HEK293 (cell line): ENCODE measurements at regions not wholly inside any gene's neighbourhood (a gene's known extent, or its start where the extent isn't known, plus 50 kb on each side); places are given as distances from the start of the nearest gene placed in this dataset.

Experiments
- CTCF ChIA-PET: fragments of 350-600 bp; formaldehyde crosslinking; extraction: SDS; loops from one replicate; lab custom pipeline; 2021; ENCODE audit warnings: antibody characterized with exemption; lab: Yijun Ruan, JAX
- POLR2A ChIA-PET: fragments of 300-600 bp; formaldehyde crosslinking; extraction: SDS; loops from one replicate; lab custom pipeline; 2020; ENCODE audit warnings: antibody characterized with exemption, inconsistent platforms; lab: Yijun Ruan, JAX
- H3K27ac ChIP-seq: fragments of 200-500 bp; sonication (Bioruptor generic); 2 replicates; pipeline ENCODE4 v1.5.1; 2014; ENCODE audit warnings: low read depth, low read length, control low read depth, inconsistent platforms; ENCODE audit errors: extremely low read depth
- H3K36me3 ChIP-seq, 2 experiments: fragments of 200-500 bp in 1 of 2; sonication (Bioruptor generic) in 1 of 2; 1 replicate in 1 of 2; 2 replicates in 1 of 2; pipeline ENCODE4 v1.5.1; 2014 to 2017; ENCODE audit warnings: inconsistent platforms in 2 of 2, low read length in 2 of 2; ENCODE audit not compliant: control insufficient read depth in 2 of 2, insufficient read depth in 1 of 2
- H3K4me1 ChIP-seq: fragments of 200-500 bp; sonication (Bioruptor generic); 2 replicates; pipeline ENCODE4 v1.5.1; 2014; ENCODE audit warnings: mild to moderate bottlenecking, low read length, inconsistent platforms; ENCODE audit not compliant: control insufficient read depth, insufficient read depth
- H3K4me3 ChIP-seq: 2 replicates; pipeline ENCODE4 v1.5.1; 2011; ENCODE audit warnings: low read depth, mild to moderate bottlenecking, control low read depth, low read length, moderate library complexity
- H3K9me3 ChIP-seq: fragments of 200-500 bp; sonication (Bioruptor generic); 2 replicates; pipeline ENCODE4 v1.5.1; 2014; ENCODE audit warnings: low read depth, low read length, inconsistent platforms; ENCODE audit not compliant: control insufficient read depth, insufficient read depth
- GFI1B ChIP-seq: fragments of 450-650 bp; formaldehyde crosslinking; IDR thresholded peaks from 2 replicates; pipeline ENCODE4 v1.5.1; 2016; ENCODE audit warnings: missing biosample characterization, missing genetic modification characterization
- HOXD13 ChIP-seq: sonication (generic); formaldehyde crosslinking; IDR thresholded peaks from 2 replicates; pipeline ENCODE4 v1.8.0; 2022; ENCODE audit warnings: missing genetic modification reagents, borderline replicate concordance
- KLF10 ChIP-seq: fragments of 450-650 bp; IDR thresholded peaks from 2 replicates; pipeline ENCODE4 v1.5.1; 2018; ENCODE audit warnings: missing biosample characterization, mild to moderate bottlenecking, missing genetic modification characterization
- KLF7 ChIP-seq: fragments of 450-650 bp; formaldehyde crosslinking; IDR thresholded peaks from 2 replicates; pipeline ENCODE4 v1.5.1; 2016; ENCODE audit warnings: missing biosample characterization, missing genetic modification characterization, borderline replicate concordance
- SETDB1 ChIP-seq: IDR thresholded peaks from one replicate; pipeline ENCODE4 v1.6.1; 2017; ENCODE audit warnings: mild to moderate bottlenecking, low read length, moderate library complexity, mixed read lengths; ENCODE audit not compliant: insufficient read length
- TRIM28 ChIP-seq: IDR thresholded peaks from 2 replicates; pipeline ENCODE4 v1.6.1; 2011; ENCODE audit warnings: low read length, control low read depth, borderline replicate concordance
- YY2 ChIP-seq: fragments of 450-650 bp; formaldehyde crosslinking; IDR thresholded peaks from 2 replicates; pipeline ENCODE4 v1.5.1; 2016; ENCODE audit warnings: missing biosample characterization, missing genetic modification characterization
- ZBTB1 ChIP-seq: fragments of 450-650 bp; formaldehyde crosslinking; IDR thresholded peaks from 2 replicates; pipeline ENCODE4 v1.5.1; 2016; ENCODE audit warnings: missing biosample characterization, missing genetic modification characterization
- ZFP3 ChIP-seq: fragments of 450-650 bp; formaldehyde crosslinking; IDR thresholded peaks from 2 replicates; pipeline ENCODE4 v1.5.1; 2016; ENCODE audit warnings: low read depth, missing biosample characterization, missing genetic modification characterization
- ZNF155 ChIP-seq: fragments of 450-650 bp; formaldehyde crosslinking; IDR thresholded peaks from 2 replicates; pipeline ENCODE4 v1.5.1; 2016; ENCODE audit warnings: missing biosample characterization, missing genetic modification characterization
- ZNF223 ChIP-seq: fragments of 450-650 bp; formaldehyde crosslinking; IDR thresholded peaks from 2 replicates; pipeline ENCODE4 v1.5.1; 2016; ENCODE audit warnings: missing biosample characterization, missing genetic modification characterization
- ZNF23 ChIP-seq: fragments of 450-650 bp; formaldehyde crosslinking; IDR thresholded peaks from 2 replicates; pipeline ENCODE4 v1.5.1; 2016; ENCODE audit warnings: missing biosample characterization, missing genetic modification characterization, borderline replicate concordance
- ZNF239 ChIP-seq: fragments of 450-650 bp; formaldehyde crosslinking; IDR thresholded peaks from 2 replicates; pipeline ENCODE4 v1.5.1; 2016; ENCODE audit warnings: missing biosample characterization, missing genetic modification characterization
- ZNF292 ChIP-seq: fragments of 450-650 bp; formaldehyde crosslinking; IDR thresholded peaks from 2 replicates; pipeline ENCODE4 v1.5.1; 2016; ENCODE audit warnings: low read depth, missing biosample characterization, missing genetic modification characterization, borderline replicate concordance
- ZNF335 ChIP-seq: fragments of 450-650 bp; formaldehyde crosslinking; conservative IDR thresholded peaks from 2 replicates; pipeline ENCODE4 v1.5.1; 2016; ENCODE audit warnings: missing biosample characterization, missing genetic modification characterization
- ZNF354C ChIP-seq: fragments of 450-650 bp; formaldehyde crosslinking; IDR thresholded peaks from 2 replicates; pipeline ENCODE4 v1.5.1; 2016; ENCODE audit warnings: missing biosample characterization, missing genetic modification characterization, low read depth, borderline replicate concordance
- ZNF510 ChIP-seq: fragments of 450-650 bp; formaldehyde crosslinking; IDR thresholded peaks from 2 replicates; pipeline ENCODE4 v1.5.1; 2018; ENCODE audit warnings: mild to moderate bottlenecking, missing genetic modification characterization, missing biosample characterization; ENCODE audit not compliant: insufficient replicate concordance
- ZNF544 ChIP-seq: fragments of 450-650 bp; formaldehyde crosslinking; IDR thresholded peaks from 2 replicates; pipeline ENCODE4 v1.5.0; 2017; ENCODE audit warnings: missing biosample characterization, missing genetic modification characterization
- ZNF596 ChIP-seq: fragments of 450-650 bp; IDR thresholded peaks from 2 replicates; pipeline ENCODE4 v1.5.0; 2018; ENCODE audit warnings: missing biosample characterization, mild to moderate bottlenecking, missing genetic modification characterization, moderate library complexity
- ZNF629 ChIP-seq: fragments of 450-650 bp; formaldehyde crosslinking; IDR thresholded peaks from 2 replicates; pipeline ENCODE4 v1.5.1; 2017; ENCODE audit warnings: missing biosample characterization, missing genetic modification characterization
- ZNF660 ChIP-seq: fragments of 450-650 bp; IDR thresholded peaks from 2 replicates; pipeline ENCODE4 v1.5.1; 2018; ENCODE audit warnings: missing biosample characterization, mild to moderate bottlenecking, missing genetic modification characterization
- ZNF747 ChIP-seq: fragments of 450-650 bp; formaldehyde crosslinking; IDR thresholded peaks from 2 replicates; pipeline ENCODE4 v1.5.1; 2016; ENCODE audit warnings: missing biosample characterization, missing genetic modification characterization
- ZNF843 ChIP-seq: fragments of 450-650 bp; formaldehyde crosslinking; IDR thresholded peaks from 2 replicates; pipeline ENCODE4 v1.5.1; 2016; ENCODE audit warnings: missing biosample characterization, missing genetic modification characterization
- ZXDB ChIP-seq: fragments of 450-650 bp; formaldehyde crosslinking; IDR thresholded peaks from 2 replicates; pipeline ENCODE4 v1.5.1; 2016; ENCODE audit warnings: missing biosample characterization, missing genetic modification characterization
- TF ChIP-seq, protein P1 (sequence below): fragments of 450-650 bp; formaldehyde crosslinking; conservative IDR thresholded peaks from 2 replicates; pipeline ENCODE4 v1.5.1; 2016; ENCODE audit warnings: low read depth, missing biosample characterization, missing genetic modification characterization

DNA sequence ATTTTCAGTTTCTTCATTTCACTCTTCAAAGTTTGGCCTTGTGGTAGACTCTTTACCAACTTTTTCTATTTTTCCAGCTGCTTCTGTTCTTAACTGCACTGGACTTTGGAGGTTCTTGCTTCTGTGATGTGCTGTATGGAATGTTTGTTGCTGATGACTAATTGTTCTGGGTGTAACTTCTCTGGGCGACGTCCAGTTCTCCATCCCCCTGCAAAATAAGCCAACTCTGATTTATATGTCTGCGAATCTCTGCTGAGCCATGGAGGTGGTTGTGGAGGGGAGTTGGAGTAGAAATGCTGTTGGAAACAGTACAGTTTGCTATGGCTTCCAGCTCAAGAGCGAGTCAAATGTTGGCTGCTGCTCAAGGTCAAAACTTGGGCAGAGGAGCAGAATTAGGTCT lies 113.9 kb upstream of the DYRK2 start:
- H3K4me1 ChIP-seq: no peaks in the 10 kb centered on the region
- no peaks in the 10 kb centered on the region for H3K36me3 ChIP-seq
- TF ChIP-seq SETDB1: no peak
- no peak for TF ChIP-seq TRIM28
- TF ChIP-seq HOXD13 (CRISPR knock-in tag): no peak
- no peak for TF ChIP-seq ZNF239 (tag by site-specific recombination)
- TF ChIP-seq ZNF23 (tag by site-specific recombination): no peak
- no peak for TF ChIP-seq ZNF354C (tag by site-specific recombination)
- no peak for TF ChIP-seq ZNF660
- TF ChIP-seq ZNF335: no peak
- no peak for TF ChIP-seq ZNF747 (tag by site-specific recombination)
- TF ChIP-seq, protein P1, sequence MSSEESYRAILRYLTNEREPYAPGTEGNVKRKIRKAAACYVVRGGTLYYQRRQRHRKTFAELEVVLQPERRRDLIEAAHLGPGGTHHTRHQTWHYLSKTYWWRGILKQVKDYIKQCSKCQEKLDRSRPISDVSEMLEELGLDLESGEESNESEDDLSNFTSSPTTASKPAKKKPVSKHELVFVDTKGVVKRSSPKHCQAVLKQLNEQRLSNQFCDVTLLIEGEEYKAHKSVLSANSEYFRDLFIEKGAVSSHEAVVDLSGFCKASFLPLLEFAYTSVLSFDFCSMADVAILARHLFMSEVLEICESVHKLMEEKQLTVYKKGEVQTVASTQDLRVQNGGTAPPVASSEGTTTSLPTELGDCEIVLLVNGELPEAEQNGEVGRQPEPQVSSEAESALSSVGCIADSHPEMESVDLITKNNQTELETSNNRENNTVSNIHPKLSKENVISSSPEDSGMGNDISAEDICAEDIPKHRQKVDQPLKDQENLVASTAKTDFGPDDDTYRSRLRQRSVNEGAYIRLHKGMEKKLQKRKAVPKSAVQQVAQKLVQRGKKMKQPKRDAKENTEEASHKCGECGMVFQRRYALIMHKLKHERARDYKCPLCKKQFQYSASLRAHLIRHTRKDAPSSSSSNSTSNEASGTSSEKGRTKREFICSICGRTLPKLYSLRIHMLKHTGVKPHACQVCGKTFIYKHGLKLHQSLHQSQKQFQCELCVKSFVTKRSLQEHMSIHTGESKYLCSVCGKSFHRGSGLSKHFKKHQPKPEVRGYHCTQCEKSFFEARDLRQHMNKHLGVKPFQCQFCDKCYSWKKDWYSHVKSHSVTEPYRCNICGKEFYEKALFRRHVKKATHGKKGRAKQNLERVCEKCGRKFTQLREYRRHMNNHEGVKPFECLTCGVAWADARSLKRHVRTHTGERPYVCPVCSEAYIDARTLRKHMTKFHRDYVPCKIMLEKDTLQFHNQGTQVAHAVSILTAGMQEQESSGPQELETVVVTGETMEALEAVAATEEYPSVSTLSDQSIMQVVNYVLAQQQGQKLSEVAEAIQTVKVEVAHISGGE (tag by site-specific recombination): no peak
- TF ChIP-seq ZNF223 (tag by site-specific recombination): no peak
- TF ChIP-seq ZNF544: no peak
- TF ChIP-seq YY2 (tag by site-specific recombination): no peak
- no peak for TF ChIP-seq ZNF155 (tag by site-specific recombination)
- TF ChIP-seq, all 188 proteins: peak for 0
- no peak overlapping the region for H3K27ac ChIP-seq
- POLR2A ChIA-PET: no interaction called here
- no peaks in the 10 kb centered on the region for H3K9me3 ChIP-seq
- H3K4me3 ChIP-seq: no peak overlapping the region
- CTCF ChIA-PET: no interaction called here

DNA sequence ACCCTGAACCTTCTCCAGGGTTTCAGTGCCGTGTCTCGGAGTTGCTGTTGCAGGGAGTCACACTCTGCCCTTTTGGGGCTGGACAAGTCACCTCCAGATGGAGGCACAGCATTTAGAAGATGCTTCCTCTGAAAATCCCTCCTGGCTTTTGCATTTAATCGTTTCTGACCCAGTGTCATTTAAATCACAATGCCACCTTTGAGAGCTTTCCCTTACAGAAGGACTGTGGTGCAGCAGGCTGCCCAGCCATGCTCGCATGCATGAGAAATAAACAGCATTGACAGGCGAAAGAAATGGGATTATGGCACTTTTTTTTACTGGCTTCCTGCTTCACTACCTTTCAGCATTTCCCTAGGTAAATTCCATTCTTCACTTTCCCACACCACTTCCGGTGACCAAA lies 113.4 kb upstream of the DYRK2 start:
- ChIA-PET CTCF (interaction anchor here (0.6 kb wide), 1 partner anchor 474 kb away, joined by 3 read pairs; no protein-coding TSS in a partner anchor), POLR2A (no interaction called here)
- Histone ChIP-seq H3K36me3 (no peaks in the 10 kb centered on the region), H3K9me3 (no peaks in the 10 kb centered on the region), H3K4me3 (no peak overlapping the region), H3K4me1 (no peaks in the 10 kb centered on the region), H3K27ac (no peak overlapping the region)
- TF ChIP-seq ZNF843 (tag by site-specific recombination) (no peak), ZNF596 (no peak), ZNF510 (tag by site-specific recombination) (no peak), KLF10 (no peak), ZBTB1 (no peak), GFI1B (tag by site-specific recombination) (no peak), ZXDB (tag by site-specific recombination) (no peak)

DNA sequence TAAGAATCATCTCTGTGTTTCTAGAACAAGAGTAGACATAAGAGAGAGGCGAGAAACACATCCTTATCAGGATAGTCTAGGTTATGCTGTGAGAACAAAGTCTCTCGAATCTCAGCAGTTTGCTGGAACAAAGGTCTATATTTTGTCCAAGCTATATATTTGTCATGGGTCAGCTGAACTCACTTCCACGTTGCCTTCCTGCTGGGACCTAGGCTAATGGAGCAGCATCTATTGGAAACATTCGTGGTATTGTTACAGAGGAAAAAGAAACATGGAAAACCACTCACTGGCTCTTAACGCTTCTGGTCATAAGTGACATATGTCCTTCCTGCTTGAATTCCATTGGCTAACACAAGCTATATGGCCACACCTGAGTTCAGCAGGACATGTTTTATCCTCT lies 112.6 kb upstream of the DYRK2 start:
- POLR2A ChIA-PET: no interaction called here
- Histone ChIP-seq H3K9me3 (no peaks in the 10 kb centered on the region), H3K4me1 (no peaks in the 10 kb centered on the region), H3K36me3 (no peaks in the 10 kb centered on the region), H3K27ac (no peak overlapping the region), H3K4me3 (no peak overlapping the region)
- CTCF ChIA-PET: interaction anchor here (0.6 kb wide), 1 partner anchor 474 kb away, joined by 3 read pairs; no protein-coding TSS in a partner anchor
- TF ChIP-seq ZNF292 (tag by site-specific recombination) (no peak), KLF7 (no peak), ZFP3 (tag by site-specific recombination) (no peak), ZBTB1 (no peak), ZNF629 (no peak)
